ENCODE measurements at regions not wholly inside any gene's neighbourhood (a gene's known extent, or its start where the extent isn't known, plus 50 kb on each side); places are given as distances from the start of the nearest gene placed in this dataset.

DNA sequence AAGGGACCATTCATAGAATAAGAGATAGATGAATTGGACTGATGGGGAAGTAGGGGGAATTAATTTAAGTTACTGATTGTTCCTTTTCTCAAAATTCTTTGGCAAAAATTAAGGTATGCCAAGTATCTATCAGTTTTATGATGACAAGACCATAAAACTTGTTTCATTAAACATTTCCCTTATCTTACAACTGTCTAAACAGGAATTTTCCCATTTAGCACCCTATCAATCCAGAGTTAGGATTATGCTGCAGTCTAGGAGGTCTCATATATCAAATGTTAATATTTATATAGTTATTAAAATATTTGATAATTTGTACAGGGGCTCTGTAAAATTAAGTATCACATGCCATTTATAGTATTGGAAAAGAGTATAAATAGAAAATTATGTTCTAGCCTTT, 51.5 kb upstream of the ARID1B start:
- DNase-seq, result no peak

DNA sequence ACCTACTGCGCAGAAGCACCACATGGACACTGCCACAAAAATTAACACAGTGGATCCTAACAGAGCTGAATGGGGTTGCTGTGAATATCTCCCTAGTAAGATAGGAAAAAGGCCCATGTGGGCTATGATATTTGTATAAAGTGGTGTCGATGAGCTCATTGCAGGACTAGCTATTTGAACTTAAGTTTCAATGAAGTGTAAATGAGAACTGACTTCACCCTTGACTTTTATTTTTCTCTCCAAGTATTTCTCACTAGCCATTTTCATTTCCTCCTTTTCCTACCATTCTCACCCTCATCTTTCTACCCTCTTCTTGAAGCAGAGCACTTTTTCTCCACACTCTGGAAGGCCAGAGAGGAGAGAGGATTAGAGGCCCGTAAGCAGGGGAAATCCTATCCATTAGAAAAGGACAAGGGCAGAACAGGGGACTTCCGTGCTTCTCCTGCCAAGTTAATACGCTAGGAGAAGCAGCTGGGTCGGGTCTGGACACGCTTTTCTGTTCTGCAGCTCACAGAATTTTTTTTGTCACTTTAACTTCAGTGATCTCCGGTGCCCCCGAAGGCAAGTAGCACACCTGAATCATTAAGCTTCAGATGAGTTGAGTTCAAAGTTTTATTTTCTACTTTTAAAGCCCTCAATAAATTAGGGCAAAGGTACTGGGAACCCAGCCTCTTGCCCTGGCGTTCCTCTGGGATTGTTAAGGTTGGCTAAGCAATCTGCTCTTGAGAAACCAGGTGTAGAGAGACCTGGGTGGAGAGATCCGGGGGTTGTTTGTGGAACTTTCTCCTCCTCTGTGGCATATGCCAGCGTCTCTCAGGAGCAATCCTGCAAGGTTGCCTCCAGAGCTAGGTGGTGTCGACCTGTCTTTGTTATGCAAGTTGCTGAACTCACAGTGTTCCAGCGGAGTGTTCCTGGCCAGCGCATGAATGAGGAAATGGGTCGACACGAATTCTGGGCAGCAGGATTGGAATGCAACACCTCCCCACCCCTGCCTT, 56.2 kb upstream of the ARID1B start:
- DNase-seq, result no peak

DNA sequence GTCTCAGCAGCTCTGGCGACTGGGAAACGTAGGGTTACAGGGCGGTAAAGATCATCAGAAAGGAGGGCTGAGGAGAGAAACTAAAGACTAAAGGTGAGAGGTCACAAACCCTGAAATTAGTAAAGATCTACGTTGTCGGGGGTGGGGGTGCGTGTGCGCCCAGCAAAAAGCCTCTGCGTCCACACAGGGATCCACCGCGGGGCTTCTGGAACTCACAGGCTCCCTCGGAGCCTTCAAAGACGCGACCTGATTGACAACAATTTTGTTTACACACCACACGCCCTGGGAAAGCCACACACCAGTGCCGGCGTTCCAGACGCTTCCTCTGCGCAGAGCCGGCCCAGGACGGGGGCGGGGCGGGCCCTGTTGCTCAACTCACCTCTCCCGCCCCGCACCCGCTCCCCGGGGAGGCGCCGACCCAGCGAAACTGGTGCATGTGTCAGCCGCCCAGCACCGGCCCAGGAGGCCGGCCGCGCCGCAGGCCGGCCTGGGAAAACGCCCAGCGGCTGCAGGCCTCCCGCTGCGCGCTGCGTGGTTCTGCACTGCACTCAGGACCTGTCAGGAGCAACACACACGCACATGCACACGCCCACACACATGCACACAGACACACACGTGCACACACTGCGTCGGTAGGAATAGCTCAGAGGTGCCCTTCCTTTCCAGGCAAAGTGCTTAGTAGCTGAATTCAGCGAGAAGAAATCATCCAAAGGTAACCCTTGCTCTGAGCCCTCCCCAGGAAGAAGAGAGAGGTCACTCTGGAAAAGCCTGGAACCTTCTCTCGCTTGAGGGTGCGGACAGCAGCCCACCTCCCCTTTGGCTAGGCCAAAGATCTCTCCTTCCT, 57.2 kb upstream of the ARID1B start:
- DNase-seq, result peak; percentile 66

DNA sequence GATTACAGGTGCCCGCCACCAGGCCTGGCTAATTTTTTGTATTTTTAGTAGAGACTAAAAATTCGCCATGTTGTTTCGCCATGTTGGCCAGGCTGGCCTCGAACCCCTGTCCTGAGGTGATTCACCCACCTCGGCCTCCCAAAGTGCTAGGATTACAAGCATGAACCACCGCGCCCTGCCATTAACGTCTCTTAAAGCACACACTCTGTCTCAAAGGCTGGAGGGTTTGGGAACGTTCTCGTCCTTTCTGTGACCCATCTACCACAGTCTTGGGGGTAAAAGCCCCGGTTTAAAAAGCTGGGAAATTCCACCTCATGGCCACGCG, 57.8 kb upstream of the ARID1B start:
- no peak for DNase-seq

DNA sequence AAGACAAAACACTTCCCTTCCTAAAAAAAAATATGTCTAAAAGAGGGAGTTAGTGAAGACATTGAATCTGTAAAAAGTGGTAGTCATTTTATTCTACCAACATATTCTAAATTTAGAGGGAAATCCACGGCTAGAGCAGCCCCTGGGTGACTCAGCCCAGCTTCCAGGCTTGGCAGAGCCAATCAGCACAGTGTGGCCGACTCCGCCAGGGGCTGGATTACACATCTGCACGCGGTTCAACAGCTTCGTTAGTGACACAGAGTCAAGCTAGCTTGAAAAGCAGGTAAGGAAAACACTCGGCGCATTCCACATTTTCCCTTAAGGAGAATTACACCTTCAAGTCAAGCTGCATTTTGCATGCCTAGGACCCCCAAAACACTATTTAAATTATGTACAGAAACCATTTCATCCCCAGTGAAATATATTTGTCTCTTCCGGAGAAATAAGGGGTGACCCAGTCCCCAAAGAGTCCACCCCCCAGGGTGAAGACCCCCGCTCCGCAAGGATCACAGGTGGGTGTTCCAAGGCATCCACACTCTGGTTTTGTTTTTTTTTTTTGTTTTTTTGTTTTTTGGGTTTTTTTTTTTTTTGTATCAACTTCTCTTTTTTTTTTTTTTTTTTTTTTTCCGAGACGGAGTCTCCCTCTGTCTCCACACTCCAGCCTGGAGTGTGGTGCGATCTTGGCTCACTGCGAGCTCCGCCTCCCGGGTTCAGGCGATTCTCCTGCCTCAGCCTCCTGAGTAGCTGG, 58.4 kb upstream of the ARID1B start:
- DNase-seq, result no peak

DNA sequence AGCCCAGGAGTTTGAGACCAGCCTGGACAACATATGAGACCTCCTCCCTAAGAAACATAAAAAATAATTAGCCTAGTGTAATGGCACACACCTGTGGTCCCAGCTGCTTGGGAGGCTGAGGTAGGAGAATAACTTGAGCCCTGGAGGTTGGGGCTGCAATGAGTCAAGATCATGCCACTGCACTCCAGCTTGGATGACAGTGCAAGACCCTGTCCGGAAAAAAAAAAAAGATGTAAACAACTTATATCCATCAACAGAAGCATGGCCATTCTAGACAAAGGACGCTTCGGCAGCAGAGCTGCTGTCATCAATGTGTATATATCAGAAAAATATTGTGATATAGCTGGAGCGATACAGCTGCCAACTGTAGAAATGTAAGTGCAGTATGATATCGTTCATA, 59.6 kb upstream of the ARID1B start:
- no peak for DNase-seq

DNA sequence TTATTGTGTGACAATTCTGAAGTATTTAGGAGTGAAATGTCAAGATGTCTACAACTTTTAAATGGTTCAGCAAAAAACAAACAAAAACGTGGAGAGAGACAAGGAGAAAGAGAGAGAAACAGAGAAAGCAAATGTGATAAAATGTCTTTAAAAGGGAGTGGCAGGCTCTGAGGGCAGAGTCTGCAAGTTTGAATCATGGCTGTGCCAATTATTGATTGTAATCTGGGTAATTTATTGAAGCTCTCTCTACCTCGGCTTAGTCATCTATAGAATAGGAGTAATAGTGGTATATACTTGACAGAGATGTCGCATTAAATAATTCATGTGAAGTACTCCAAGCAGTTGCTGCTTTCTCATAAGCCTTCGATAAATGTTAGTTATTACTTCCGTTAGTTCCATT, 61.3 kb upstream of the ARID1B start:
- no peak for DNase-seq

DNA sequence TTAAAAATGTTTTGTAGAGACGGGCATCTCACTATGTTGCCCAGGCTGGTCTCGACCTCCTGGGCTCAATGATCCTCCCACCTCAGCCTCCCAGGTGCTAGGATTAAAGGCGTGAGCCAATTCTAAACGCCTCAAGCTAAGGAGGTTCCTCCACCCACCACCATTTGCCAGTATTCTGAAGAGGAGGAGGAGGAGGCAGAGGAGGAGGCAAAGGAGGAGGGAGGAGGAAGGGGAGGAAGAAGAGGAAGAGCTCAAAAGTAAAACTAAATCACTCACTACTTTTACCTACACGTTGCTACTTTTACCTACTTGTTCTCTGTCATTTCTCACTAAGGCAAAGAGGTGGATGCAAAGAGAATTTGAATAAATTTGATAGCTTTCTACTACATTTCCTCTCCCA, 63.6 kb upstream of the ARID1B start:
- DNase-seq, result no peak

DNA sequence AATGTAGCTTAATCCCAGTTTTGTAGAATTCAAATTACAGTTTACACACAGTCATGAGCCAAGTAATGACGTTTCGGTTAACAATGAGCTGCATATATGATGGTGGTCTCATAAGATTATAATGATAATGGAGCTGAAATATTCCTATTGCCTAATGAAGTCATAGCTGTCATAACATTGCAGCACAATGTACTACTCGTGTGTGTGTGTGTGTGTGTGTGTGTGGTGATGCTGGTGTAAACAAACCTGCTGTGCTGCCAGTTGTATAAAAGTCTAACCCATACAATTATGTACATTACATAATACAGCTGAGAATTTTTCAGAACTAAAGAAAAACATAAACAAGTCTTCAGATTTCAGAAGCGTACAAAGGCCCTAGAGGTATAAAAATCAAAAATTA, 66.7 kb upstream of the ARID1B start:
- DNase-seq, result no peak

DNA sequence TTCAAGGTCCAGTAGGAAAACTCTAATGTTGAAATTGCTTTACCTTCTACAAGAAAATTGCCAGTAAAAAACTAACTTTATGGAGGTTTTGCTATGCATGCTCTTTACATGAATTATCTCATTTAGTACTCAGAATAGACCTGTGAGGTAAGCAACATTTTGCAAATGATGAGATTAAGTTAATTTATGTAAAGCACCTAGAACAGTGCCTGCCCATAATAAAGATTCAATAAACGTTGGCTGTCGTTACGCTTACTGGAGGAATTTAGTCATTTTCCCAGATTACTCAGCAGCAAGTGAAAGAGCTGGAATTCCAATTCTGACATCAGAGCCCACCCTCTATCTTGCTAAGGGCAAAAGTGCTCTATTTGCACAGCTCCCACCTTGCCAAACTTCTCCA, 69.4 kb upstream of the ARID1B start:
- DNase-seq, result no peak

DNA sequence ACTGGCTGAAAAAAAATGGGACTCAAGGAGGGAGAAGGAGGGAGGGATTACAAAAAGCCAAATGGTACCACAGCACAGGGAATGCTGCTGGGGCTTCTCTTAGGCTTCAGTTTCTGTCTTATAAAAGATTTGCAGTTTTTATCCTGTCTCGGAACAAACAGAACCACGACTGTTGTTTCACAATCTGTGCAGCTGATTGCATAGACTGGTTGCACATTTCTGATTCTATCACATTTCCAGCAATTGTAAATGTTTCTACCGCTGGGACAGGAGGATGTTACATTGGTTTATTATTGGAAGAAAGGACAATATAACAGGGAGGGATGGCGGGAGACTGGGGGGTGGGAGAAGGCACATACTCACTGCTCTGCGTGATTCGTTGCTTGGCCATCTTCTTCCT, 73.5 kb upstream of the ARID1B start:
- DNase-seq, result peak; percentile 23

DNA sequence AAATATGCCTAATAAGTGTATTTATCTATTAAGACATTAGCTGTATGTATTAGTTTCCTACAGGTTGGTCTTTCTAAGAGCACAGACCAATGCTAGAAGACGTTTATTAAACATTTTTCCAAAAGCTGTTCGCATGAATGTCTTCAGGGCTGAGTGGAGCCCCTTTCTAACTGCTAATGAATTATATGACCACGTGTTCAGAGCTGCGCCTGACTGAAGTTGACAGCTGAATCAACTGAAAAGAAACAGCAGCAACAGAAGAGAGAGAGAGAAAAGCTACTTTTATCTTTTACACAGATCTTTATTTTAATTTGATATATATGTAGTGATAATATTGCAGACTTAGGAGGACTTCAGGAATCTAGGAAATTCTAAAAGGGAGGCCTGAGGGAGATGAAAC, 75.2 kb upstream of the ARID1B start:
- no peak for DNase-seq

DNA sequence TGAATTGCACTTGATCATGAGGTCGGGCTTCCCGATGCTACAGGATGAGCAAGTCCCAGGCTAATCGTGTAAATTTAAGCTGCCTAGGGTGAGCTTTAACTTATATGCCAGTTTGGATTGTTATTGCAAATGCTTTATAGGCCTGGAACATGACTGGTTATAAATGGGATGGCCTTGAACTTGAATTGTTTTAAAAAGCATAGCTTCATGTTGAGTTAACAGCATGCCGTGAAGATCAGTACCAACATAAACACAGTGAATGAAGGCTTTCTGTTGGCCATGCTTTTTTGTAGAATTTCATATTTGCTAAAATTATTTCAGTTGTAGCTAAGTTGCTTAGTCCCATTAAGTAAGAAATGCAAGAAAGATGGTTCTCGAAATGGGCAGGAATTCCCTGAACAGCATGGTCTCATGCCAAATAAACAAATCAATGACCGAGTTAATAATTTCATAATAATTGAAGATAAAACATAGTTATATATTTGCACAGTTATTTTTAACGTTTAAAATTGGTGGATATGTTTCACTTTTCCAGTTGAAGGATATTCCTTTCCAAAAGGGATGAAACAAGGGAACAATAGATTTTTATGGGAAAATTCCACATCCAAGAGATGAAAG, 76.6 kb upstream of the ARID1B start:
- no peak for DNase-seq

DNA sequence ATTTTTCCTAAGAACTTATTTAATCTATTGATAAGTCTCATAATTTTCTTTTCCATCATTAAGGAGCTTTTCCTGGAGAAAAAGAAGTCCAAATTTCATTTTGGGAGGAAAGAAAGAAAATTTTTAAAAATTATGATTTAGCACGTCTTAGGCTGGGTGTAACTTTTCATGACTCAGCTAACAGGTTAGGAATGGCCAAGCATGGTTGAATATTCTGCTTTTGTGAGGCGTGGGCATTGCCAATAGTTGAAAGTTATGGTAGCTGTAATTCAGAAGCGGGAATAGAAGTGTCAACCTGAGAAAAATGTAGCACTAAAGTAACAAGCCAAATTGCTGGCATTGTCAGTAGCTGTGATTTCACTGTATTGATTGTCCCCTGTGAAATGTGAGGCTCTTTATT, 77.2 kb upstream of the ARID1B start:
- DNase-seq, result no peak

DNA sequence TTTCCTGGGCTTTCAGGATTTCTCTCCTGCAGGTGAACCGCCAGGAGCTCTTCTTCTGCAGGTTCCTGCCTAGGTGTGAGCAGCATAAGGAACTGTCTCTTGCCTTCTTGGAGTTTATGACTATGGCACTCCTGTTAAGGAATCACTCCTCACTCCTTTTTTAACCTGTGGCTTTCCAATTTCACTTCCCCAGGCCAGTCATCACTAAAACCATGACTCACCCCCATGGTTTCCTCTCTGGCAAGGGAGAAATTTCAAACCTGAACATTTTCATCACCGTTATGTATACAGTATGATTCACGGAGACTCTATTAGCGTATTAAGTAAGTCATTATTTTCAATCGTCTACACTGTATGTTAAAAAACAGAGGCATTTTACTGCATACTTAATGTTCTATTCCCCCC, 78.2 kb upstream of the ARID1B start:
- DNase-seq, result peak; percentile 71

DNA sequence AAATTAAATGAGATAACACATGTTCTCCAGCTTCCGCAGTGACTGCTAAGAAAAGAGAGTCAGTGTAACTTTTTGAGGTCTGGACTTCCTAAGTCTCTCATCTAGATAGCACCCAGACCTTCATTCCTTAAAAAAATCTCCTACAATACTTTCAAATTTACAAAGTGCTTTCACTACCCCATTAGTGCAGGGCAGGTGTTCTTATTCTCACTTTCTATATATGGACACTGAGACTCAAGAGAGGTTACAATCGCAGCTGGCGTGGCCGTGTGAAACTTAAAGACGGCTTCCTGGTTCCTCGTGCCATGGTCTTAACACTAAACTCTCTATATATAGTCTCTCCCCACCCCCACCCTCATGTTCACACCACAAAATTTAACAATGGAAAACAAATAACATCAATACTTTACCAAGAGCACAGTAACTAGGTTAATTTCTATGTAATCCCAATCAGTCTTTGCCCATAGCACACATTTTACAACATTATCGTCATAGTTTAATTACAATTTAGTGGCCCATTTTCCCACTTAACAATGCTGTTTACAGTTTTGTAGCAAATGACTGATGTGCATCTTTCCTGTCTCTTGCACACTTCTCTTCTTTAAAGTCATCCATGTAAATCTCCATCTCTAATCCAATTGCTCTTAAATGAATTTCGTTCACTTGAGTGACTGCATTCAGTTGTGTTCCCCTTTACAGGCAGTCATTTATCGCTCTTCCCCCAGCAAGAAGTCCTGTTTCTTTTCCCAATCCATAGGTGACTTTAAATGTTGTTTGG, 78.8 kb upstream of the ARID1B start:
- DNase-seq, result no peak

DNA sequence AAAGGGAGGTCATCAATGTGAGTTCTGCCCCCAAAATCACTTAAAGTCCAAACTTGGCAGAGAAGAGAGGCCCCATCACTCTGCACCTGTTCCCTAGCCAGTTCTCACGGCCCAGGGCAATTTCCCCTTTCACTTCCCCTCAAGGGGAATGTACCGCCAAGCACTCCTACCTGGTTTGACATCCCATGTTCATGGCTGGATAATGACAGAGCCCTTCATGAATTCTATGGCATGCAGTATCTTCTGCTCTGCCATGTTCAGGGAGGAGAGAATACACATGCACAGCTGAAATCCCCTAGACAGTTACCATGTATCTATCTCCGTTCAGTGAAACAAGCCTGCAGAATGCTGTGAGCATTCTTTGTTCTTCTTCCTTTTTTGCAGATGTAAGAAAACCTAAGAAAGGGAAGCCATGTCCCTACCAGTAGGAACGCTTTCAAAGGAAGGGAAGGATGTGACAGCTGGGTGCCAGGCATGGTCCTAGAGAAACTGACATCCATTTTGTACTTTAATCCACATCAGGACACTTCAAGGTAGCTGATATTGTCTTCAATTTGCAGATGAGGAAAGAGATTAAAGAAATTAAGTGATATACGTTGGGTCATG, 79.8 kb upstream of the ARID1B start:
- DNase-seq, result no peak

DNA sequence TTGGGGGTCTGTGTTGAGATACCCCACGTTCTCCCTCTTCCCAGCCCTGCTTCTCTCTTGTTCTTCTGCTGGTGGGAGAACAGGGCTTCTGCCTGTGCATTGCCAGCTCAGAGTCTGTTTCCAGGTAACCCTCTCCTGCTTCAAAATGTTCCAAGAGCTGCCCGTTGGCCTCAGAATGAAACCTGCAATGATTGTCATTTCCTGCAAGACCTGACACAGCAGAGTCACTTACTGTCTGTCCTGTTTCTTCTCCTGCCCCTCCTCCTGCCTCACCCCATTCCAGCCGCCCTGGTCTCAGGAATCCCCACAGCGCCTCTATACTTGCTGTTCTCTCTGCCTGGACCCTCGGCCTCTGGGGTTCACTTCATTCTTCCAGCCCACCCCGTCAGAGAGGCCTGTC, 81.4 kb upstream of the ARID1B start:
- DNase-seq, result no peak

DNA sequence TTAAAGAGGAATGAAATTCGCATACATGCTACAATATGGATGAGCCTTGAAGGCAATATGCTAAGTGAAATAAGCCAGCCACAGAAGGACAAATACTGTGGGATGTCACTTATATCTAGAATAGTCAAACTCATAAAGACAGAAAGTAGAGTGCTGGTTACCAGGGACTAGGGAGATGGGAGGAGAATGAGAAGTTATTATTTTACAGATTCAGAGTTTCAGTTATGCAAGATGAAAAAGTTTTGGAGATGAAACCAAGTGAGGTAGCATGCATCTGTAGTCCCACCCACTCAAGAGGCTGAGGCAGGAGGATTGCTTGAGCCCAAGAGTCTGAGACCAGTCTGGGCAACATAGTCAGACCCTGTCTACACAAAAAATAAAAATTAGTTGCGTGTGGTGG, 82.5 kb upstream of the ARID1B start:
- DNase-seq, result no peak

DNA sequence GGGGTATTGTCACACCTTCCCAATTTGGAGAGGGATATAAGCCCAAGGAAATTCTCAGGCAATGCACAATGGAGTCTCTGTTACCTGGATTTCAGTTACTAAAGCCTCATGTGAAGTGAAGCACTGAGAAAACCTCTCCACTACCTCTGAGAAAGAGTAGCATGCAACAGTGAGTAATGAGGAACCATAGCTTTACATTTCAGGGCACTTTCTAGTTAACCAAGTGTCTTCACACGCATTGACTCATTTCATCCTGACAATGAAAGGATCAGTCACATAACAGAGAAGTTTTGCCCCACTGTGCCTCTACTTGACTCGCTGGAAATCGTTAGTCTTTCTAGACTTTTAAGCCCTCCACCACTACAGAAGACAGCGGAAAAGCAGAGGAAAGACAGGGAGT, 86.2 kb upstream of the ARID1B start:
- no peak for DNase-seq

DNA sequence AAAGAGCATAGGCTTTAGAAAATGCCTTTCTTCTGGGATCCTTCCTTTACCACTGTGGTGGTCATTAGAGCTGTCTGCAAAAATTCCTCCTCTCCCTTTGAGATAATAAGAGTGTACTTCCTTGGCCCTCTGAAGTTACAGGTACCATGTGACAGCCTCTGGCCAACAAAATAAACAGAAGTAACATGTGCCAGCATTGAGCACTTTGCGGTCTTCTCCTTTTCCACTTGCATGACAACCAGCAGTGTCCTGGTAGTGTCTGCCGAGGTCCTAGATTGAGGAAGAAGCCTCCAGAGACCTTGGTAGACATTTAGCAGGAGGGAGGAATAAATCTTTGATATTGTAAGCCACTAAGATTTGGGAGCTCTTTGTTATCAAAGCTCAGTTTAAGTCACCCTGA, 87.5 kb upstream of the ARID1B start:
- no peak for DNase-seq

DNA sequence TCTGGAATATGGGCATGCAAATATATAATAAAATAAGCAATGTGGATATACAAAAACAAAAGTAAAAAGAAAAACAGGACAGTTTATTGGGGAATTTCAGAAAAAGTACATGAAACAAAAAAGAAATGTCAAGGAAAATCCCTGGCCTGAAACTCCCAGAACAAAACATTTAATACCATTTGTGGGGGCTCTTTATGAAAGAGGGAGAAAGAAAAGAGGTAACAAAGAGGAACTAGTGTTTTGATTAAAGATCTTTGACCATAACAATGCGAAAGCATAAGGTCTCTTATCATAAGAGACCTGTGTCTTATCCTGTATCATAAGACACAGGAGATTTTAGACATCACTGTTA, 88.6 kb upstream of the ARID1B start:
- DNase-seq, result no peak
